Hepatocyte (in vitro differentiated cells): ENCODE measurements at regions not wholly inside any gene's neighbourhood (a gene's known extent, or its start where the extent isn't known, plus 50 kb on each side); places are given as distances from the start of the nearest gene placed in this dataset.

ENCODE experiments used
- EZH2 ChIP-seq: fragments of 200-600 bp; sonication (generic); IDR thresholded peaks from 2 replicates; pipeline ENCODE4 v1.6.1; 2016; ENCODE audit warnings: antibody characterized with exemption, mild to moderate bottlenecking, borderline replicate concordance
- EZH2phosphoT487 ChIP-seq: fragments of 200-600 bp; sonication (generic); IDR thresholded peaks from one replicate; pipeline ENCODE4 v1.6.1; 2018; ENCODE audit warnings: antibody characterized with exemption, mild to moderate bottlenecking, low read depth, moderate library complexity; ENCODE audit not compliant: unreplicated experiment, severe bottlenecking
- TF ChIP-seq, protein P1 (sequence below): fragments of 200-600 bp; sonication (generic); IDR thresholded peaks from 2 replicates; pipeline ENCODE4 v1.5.1; 2016; ENCODE audit warnings: antibody characterized with exemption, mild to moderate bottlenecking; ENCODE audit not compliant: poor library complexity

DNA sequence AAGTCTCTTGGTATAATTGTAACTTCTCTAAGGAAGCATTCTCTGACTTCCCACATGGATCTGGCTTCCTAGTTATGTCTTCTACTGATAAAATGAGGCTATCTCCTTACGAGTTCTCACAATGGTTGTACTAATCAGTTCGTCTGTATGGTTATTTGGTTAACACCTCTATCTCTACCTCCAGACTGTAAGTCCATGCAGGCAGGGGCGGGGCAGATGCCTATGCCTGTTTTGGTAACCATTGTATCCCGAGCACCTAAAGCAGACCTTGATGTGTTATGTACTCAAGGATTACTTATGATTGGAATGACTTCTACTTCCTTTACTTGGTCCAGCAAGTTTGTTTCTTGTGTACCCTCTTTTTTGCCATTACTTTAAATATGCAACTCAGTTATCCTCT is 125.0 kb upstream of the PITX1 start:
- TF ChIP-seq, protein P1, sequence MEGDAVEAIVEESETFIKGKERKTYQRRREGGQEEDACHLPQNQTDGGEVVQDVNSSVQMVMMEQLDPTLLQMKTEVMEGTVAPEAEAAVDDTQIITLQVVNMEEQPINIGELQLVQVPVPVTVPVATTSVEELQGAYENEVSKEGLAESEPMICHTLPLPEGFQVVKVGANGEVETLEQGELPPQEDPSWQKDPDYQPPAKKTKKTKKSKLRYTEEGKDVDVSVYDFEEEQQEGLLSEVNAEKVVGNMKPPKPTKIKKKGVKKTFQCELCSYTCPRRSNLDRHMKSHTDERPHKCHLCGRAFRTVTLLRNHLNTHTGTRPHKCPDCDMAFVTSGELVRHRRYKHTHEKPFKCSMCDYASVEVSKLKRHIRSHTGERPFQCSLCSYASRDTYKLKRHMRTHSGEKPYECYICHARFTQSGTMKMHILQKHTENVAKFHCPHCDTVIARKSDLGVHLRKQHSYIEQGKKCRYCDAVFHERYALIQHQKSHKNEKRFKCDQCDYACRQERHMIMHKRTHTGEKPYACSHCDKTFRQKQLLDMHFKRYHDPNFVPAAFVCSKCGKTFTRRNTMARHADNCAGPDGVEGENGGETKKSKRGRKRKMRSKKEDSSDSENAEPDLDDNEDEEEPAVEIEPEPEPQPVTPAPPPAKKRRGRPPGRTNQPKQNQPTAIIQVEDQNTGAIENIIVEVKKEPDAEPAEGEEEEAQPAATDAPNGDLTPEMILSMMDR = no peak
- TF ChIP-seq EZH2 (no peak), EZH2phosphoT487 (no peak)
